GM10266 (cell line): ENCODE measurements at regions not wholly inside any gene's neighbourhood (a gene's known extent, or its start where the extent isn't known, plus 50 kb on each side); places are given as distances from the start of the nearest gene placed in this dataset.
"Not testable (repeated sequence)": the region's sequence is repeated elsewhere in the genome, so short reads cannot be mapped to it uniquely, and the experiment has no call there.

Experiments
- DNase-seq: peaks from one replicate; pipeline ENCODE4 v3.0.0; 2012; ENCODE audit errors: extremely low spot score
- TF ChIP-seq, protein P1 (sequence below): IDR thresholded peaks from 2 replicates; pipeline ENCODE4 v1.5.1; 2012; ENCODE audit warnings: mild to moderate bottlenecking, low read depth; ENCODE audit not compliant: control insufficient read depth, insufficient read depth; ENCODE audit errors: missing control alignments

DNA sequence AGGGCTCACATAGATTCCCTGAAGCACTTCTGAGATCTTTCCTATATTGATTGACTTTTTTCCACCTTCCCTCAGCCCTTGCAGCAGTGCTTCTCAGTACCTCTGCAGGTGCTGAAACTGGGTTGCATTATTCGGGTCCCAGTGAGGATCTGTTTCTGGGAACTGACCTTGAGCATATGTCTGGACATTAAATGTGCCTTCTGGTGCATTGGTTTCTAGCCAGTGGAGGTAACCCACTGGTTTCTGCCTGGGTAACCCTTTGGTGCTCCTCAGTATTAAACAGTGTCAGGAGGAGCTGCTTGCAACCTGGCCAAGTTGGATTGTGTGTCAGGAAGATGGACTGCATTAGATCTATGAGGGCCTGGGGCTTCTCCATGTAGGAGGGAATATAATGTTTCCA lies 213.3 kb upstream of the KCND2 start:
- no peak for DNase-seq
- TF ChIP-seq, protein P1, sequence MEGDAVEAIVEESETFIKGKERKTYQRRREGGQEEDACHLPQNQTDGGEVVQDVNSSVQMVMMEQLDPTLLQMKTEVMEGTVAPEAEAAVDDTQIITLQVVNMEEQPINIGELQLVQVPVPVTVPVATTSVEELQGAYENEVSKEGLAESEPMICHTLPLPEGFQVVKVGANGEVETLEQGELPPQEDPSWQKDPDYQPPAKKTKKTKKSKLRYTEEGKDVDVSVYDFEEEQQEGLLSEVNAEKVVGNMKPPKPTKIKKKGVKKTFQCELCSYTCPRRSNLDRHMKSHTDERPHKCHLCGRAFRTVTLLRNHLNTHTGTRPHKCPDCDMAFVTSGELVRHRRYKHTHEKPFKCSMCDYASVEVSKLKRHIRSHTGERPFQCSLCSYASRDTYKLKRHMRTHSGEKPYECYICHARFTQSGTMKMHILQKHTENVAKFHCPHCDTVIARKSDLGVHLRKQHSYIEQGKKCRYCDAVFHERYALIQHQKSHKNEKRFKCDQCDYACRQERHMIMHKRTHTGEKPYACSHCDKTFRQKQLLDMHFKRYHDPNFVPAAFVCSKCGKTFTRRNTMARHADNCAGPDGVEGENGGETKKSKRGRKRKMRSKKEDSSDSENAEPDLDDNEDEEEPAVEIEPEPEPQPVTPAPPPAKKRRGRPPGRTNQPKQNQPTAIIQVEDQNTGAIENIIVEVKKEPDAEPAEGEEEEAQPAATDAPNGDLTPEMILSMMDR, result no peak

DNA sequence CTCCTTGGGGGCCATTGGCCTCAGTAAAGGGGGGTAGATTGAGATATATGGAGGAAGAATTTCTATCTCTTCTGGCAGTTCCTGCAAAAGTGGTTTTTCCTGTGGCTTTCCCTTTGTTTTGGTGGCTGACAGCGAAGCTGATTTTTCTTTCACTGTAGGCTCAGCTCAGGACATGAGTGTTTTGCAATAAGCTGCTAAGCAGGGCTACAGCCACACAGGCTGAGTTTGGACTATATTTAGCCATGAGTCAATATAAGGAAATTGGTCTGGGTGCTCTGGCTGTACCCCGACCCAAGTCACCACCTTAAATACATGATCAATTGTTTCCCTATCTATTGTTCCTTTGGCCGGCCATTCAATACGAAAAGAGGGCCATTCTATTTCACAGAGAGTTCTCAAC lies 212.7 kb upstream of the KCND2 start:
- TF ChIP-seq, protein P1, result no peak
- no peak for DNase-seq

- TF ChIP-seq, protein P1, result no peak
These were observed 212.1 kb upstream of the KCND2 start for GRCh38 chr7:120060875-120061274.

DNA sequence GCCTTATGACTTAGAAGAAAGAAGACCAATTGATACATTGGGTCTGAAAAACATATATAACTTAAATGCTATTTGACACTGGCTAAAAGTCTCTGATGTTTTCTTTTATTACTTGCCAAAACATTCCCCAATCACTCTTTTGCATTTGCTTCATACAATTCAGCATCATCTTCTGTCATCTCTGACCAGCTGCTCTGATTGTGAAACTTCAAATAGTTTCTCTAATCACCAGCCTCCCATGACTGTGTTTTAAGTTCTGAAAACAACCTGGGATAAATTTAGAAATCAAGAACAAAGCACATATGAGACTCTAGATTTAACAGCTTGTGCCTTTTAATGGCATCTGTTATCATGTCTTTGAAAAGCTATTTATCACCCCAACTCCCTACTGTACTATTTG lies 208.4 kb upstream of the KCND2 start:
- DNase-seq, result peak; percentile 12
- TF ChIP-seq, protein P1, result no peak

More at GRCh38 chr7:120060875-120061274, 212.1 kb upstream of the KCND2 start:
- DNase-seq, result no peak

DNA sequence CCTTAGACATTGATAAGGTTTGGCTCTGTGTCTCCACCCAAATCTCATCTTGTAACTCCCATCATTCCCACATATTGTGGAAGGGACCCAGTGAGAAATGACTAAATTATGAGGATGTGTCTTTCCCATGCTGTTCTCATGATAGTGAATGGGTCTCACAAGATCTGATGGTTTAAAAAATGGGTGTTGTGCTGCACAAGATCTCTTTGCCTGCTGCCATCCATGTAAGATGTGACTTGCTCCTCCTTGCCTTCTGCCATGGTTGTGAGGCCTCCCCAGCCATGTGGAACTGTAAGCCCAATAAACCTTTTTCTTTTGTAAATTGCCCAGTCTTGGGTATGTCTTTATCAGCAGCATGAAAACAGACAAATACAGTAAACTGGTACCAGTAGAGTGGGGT lies 206.1 kb upstream of the KCND2 start:
- DNase-seq, result not testable (repeated sequence)

- TF ChIP-seq, protein P1, result no peak
- DNase-seq, result no peak
These were observed 202.8 kb upstream of the KCND2 start for GRCh38 chr7:120070201-120070600.

DNA sequence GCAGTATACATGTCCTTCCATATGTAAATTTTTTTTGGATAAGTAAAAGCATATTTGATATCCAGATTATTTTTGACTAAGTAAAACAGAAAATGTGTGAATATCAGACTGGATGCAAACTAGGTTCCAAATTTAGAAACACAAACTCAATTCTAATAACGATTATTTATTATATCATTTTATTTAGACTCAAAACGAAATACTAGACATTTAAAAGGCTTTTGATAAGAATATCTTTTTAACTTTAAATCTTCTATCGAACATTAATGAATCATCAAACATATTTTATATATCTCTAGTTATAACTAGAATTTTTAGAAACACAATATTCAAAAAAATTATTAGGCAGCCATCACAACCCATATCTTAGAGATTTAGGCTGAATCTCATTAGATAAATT lies 195.2 kb upstream of the KCND2 start:
- TF ChIP-seq, protein P1, result no peak
- no peak for DNase-seq

- no peak for DNase-seq
- TF ChIP-seq, protein P1, result no peak
These were observed 194.0 kb upstream of the KCND2 start for GRCh38 chr7:120079022-120079421.
